Psoas muscle (tissue), 7 donors: ENCODE measurements at regions not wholly inside any gene's neighbourhood (a gene's known extent, or its start where the extent isn't known, plus 50 kb on each side); places are given as distances from the start of the nearest gene placed in this dataset.

Experiments
- ATAC-seq, 4 donors: fragments of 200-7000 bp; cut with Tn5 transposase; one replicate each; pipeline ENCODE4 v1.9.1; 2020; ENCODE audit warnings: moderate library complexity in 3 of 4, mild to moderate bottlenecking in 2 of 4
- DNase-seq, 2 donors: peaks; one replicate each; pipeline ENCODE4 v3.0.0-alpha.2; 2020
- H3K27ac ChIP-seq: fragments of 200-600 bp; one replicate; pipeline ENCODE4 v1.8.0; 2022
- H3K27me3 ChIP-seq, 3 donors: fragments of 200-600 bp in 1 of 3; one replicate each; pipeline versions ENCODE4 v1.6.1 to v1.8.0; 2013 to 2022; ENCODE audit warnings: low read length in 2 of 3, mild to moderate bottlenecking in 2 of 3, moderate library complexity in 1 of 3; ENCODE audit not compliant: insufficient read depth in 3 of 3
- H3K36me3 ChIP-seq, 2 donors: fragments of 200-600 bp in 1 of 2; one replicate each; pipeline versions ENCODE4 v1.6.1 to v1.8.0; 2013 to 2022; ENCODE audit warnings: low read depth in 1 of 2, mild to moderate bottlenecking in 1 of 2, moderate library complexity in 1 of 2; ENCODE audit not compliant: insufficient read depth in 1 of 2
- H3K4me1 ChIP-seq: fragments of 200-600 bp; one replicate; pipeline ENCODE4 v1.8.0; 2022
- H3K4me3 ChIP-seq: fragments of 200-600 bp; one replicate; pipeline ENCODE4 v1.8.0; 2022; ENCODE audit warnings: mild to moderate bottlenecking
- H3K9me3 ChIP-seq: fragments of 200-600 bp; one replicate; pipeline ENCODE4 v1.8.0; 2022
- CTCF ChIP-seq: fragments of 200-600 bp; IDR thresholded peaks from one replicate; pipeline ENCODE4 v1.8.0; 2022; ENCODE audit warnings: antibody characterized with exemption
- WGBS, 3 donors: extraction: QIAGEN DNeasy Blood & Tissue Kit; methylation state at CpG; one replicate each; pipeline versions ENCODE4 v1.1.6 to v1.1.7; 2013; 5-methylcytosine and 5-hydroxymethylcytosine counted together
- intact Hi-C, 2 donors: fragments of 100-400 bp; cut with DNase I; formaldehyde crosslinking; loops; one replicate each; pipeline versions ENCODE4 v1.11.0 to v1.14.2; 2022
- donor health status: healthy with polysubstance abuse.
- donor health status: DM: no; HTN: no; CAD: no; lungs with moderate emphysema.
- donor health status: Bipolar disorder and iron deficiency.
- donor health status: healthy.
- donor health status: DM: yes; HTN: yes; CAD: no.
- donor health status: DM: no; HTN: no; CAD: no.
- donor health status: DM: yes; HTN: yes; CAD: no.

DNA sequence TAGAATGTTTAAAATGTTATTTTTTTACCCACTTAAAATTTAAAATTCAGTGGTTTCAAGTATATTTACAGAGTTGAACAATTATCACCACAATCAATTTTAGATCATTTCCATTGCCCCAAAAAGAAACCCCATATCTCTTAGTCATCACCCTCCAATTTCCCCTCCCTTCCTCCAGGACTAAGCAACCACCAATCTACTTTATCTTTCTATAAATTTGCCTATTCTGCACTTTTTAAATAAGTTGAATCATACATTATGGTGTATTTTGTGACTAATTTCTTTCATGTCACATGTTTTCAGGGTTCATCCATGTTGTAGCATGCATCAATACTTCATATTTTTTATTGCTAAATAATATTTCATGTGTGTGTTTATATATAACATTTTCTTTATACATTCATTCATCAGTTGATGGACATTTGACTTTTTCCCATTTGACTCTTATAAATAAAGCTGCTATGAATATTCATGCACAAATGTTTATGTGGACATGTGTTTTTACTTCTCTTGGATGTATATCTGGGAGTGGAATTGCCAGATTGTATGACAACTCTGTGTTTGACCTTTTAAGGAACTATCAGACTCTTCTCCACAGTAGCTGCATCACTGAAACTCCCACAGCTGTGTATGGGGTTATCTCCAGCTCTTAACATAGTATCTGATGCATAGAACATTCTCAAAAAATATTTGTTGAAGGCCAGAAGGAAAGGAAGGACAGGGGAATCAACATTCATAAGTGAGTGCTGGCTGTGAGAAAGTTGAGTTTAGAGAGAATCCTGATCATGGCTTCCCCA, 107.8 kb upstream of the OXGR1 start:
- intact Hi-C loops = no loop called here
- Histone ChIP-seq H3K4me3 (no peak overlapping the region), H3K27me3 (peaks cover 0 to 1% (median 0%) of the 10 kb centered on the region in 3 donors), H3K9me3 (no peaks in the 10 kb centered on the region), H3K27ac (no peak overlapping the region), H3K36me3 (no peaks in the 10 kb centered on the region), H3K4me1 (no peaks in the 10 kb centered on the region)
- TF ChIP-seq CTCF = no peak
- DNase-seq = no peak
- ATAC-seq = no peak

- Histone ChIP-seq H3K4me3 (no peak overlapping the region), H3K36me3 (no peaks in the 10 kb centered on the region), H3K9me3 (no peaks in the 10 kb centered on the region), H3K27me3 (peaks cover 0 to 1% (median 0%) of the 10 kb centered on the region in 3 donors), H3K4me1 (peaks cover 6% of the 10 kb centered on the region), H3K27ac (no peak overlapping the region)
- no peak for TF ChIP-seq CTCF
- no peak for ATAC-seq
- intact Hi-C loops = loop anchor here in 1 of 2 donors (5.0 kb wide), 1 partner anchor 256 kb away; no protein-coding TSS in a partner anchor
- DNase-seq = no peak
- WGBS, 3 donors = 80 to 84% (median 80%) methylated on average over 6 of the region's 6 CpGs
Measured at GRCh38 chr13:97106323-97106722, 112.0 kb upstream of the OXGR1 start.

DNA sequence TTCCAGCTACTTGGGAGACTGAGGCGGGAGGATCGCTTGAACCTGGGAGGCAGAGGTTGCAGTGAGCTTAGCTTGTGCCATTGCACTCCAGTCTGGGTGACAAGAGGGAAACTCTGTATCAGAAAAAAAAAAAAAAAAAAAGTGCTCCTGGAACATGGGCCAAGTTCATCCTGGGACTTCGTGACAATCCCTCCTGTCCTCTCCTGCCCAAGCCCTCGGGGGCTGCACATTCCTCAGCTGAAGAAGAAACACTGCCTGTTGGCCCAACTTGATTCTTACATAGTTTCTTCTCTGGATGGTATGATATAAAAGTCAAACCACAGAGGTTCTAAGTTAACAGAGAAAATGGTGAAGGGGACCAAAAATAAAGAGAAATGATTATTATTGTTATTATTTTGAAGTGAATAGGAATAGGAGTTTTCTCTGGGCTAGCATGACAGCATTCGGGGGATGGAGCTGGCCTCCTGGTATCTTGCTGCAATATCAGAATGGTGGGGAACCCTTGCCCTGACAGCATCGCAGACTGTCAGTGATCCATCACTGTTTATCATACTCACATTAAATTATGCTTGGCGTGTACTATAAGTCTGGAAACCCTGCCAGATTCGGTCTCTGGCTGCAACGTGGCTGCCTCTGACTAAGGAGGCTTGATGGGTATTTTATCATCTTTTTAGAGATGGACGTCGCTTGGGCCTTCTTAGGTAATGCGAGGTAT, 113.7 kb upstream of the OXGR1 start:
- no peak for TF ChIP-seq CTCF
- Histone ChIP-seq H3K4me3 (no peak overlapping the region), H3K27ac (no peak overlapping the region), H3K27me3 (peaks cover 0 to 1% (median 0%) of the 10 kb centered on the region in 3 donors), H3K4me1 (peaks cover 12% of the 10 kb centered on the region), H3K9me3 (no peaks in the 10 kb centered on the region), H3K36me3 (no peaks in the 10 kb centered on the region)
- ATAC-seq (no peak), DNase-seq (no peak)
- intact Hi-C loops = loop anchor here in 1 of 2 donors (2.0 to 5.0 kb wide), 2 partner anchors 237 to 254 kb away; no protein-coding TSS in a partner anchor
- 80 to 91% (median 85%) methylated on average over 12 of the region's 12 CpGs for WGBS, 3 donors

- Histone ChIP-seq H3K27ac (no peak overlapping the region), H3K4me3 (no peak overlapping the region), H3K36me3 (no peaks in the 10 kb centered on the region), H3K4me1 (peaks cover 18% of the 10 kb centered on the region), H3K27me3 (peaks cover 0 to 1% (median 0%) of the 10 kb centered on the region in 3 donors), H3K9me3 (no peaks in the 10 kb centered on the region)
- intact Hi-C loops = loop anchor here in 1 of 2 donors (2.0 to 5.0 kb wide), 2 partner anchors 236 to 254 kb away; no protein-coding TSS in a partner anchor
- no peak for TF ChIP-seq CTCF
- DNase-seq (no peak), ATAC-seq (no peak)
- 88 to 95% (median 90%) methylated on average over 3 of the region's 3 CpGs for WGBS, 3 donors
Measured at GRCh38 chr13:97108530-97108900, 113.6 kb upstream of the MBNL2 start.
